Liver (tissue), 3 donors: ENCODE measurements at regions not wholly inside any gene's neighbourhood (a gene's known extent, or its start where the extent isn't known, plus 50 kb on each side); places are given as distances from the start of the nearest gene placed in this dataset.

Source experiments
- GABPA ChIP-seq, 2 donors: IDR thresholded peaks in 1 of 2; conservative IDR thresholded peaks in 1 of 2; 2 replicates each; pipeline ENCODE4 v1.6.1; 2016; ENCODE audit warnings: antibody characterized with exemption in 2 of 2, mild to moderate bottlenecking in 1 of 2, moderate library complexity in 1 of 2
- HNF4A ChIP-seq, 2 donors: conservative IDR thresholded peaks; 2 replicates each; pipeline ENCODE4 v1.6.1; 2016; ENCODE audit warnings: antibody characterized with exemption in 2 of 2, mild to moderate bottlenecking in 2 of 2
- HNF4G ChIP-seq: IDR thresholded peaks from 2 replicates; pipeline ENCODE4 v1.6.1; 2016; ENCODE audit warnings: antibody characterized with exemption
- MAX ChIP-seq: IDR thresholded peaks from 2 replicates; pipeline ENCODE4 v1.6.1; 2016; ENCODE audit warnings: antibody characterized with exemption
- RAD21 ChIP-seq, 2 donors: IDR thresholded peaks; 2 replicates each; pipeline ENCODE4 v1.6.1; 2016; ENCODE audit warnings: antibody characterized with exemption in 2 of 2, mild to moderate bottlenecking in 2 of 2
- SP1 ChIP-seq: IDR thresholded peaks from 2 replicates; pipeline ENCODE4 v1.6.1; 2018; ENCODE audit warnings: antibody characterized with exemption, mild to moderate bottlenecking
- TAF1 ChIP-seq: conservative IDR thresholded peaks from 2 replicates; pipeline ENCODE4 v1.6.1; 2016; ENCODE audit warnings: antibody characterized with exemption, mild to moderate bottlenecking
- YY1 ChIP-seq: IDR thresholded peaks from 2 replicates; pipeline ENCODE4 v1.6.1; 2016; ENCODE audit warnings: antibody characterized with exemption, mild to moderate bottlenecking
- TF ChIP-seq, protein P1 (sequence below): fragments of 150-350 bp; IDR thresholded peaks from 2 replicates; pipeline ENCODE4 v1.5.1; 2017; ENCODE audit warnings: improper control_type of control experiment, low read depth, low read length; ENCODE audit not compliant: missing input control
- TF ChIP-seq, protein P2 (sequence below): IDR thresholded peaks from 2 replicates; pipeline ENCODE4 v1.6.1; 2016; ENCODE audit warnings: antibody characterized with exemption, mild to moderate bottlenecking
- TF ChIP-seq, protein P3 (sequence below): IDR thresholded peaks from 2 replicates; pipeline ENCODE4 v1.6.1; 2016; ENCODE audit warnings: antibody characterized with exemption
- donor health status: healthy.
- donor health status: healthy.

DNA sequence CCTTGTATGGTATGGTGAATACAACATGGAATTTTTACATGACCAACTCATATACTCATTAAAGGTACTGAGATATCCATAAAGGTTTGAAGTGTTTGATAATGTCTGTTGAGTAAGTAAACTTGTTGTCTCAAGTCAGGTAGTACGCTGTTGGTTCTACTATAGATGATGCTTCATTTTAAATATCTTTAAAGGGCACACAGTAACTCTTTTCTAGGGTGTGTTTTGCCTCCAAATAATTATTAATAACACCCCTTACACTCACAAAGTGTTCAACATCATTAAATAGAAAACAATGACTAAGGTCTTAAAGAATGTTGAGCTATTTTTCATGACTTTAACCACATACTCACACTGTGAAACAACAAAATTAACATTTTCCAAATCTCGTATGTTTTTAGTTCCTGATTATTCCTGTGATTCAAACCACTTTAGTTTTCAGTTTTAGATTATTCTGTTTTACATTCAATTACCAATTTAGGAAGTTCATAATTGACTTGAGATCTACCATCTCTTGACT is 220.0 kb upstream of the NANOGP8 start:
- TF ChIP-seq, protein P1, sequence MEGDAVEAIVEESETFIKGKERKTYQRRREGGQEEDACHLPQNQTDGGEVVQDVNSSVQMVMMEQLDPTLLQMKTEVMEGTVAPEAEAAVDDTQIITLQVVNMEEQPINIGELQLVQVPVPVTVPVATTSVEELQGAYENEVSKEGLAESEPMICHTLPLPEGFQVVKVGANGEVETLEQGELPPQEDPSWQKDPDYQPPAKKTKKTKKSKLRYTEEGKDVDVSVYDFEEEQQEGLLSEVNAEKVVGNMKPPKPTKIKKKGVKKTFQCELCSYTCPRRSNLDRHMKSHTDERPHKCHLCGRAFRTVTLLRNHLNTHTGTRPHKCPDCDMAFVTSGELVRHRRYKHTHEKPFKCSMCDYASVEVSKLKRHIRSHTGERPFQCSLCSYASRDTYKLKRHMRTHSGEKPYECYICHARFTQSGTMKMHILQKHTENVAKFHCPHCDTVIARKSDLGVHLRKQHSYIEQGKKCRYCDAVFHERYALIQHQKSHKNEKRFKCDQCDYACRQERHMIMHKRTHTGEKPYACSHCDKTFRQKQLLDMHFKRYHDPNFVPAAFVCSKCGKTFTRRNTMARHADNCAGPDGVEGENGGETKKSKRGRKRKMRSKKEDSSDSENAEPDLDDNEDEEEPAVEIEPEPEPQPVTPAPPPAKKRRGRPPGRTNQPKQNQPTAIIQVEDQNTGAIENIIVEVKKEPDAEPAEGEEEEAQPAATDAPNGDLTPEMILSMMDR = no peak
- TF ChIP-seq YY1 (no peak), GABPA (IDR thresholded peaks at IDR 0.05 in 1 of 2, conservative IDR thresholded peaks at IDR 0.05 in 1 of 2) (no peak), SP1 (no peak), RAD21 (IDR thresholded peaks at IDR 0.05) (no peak), TAF1 (no peak), MAX (no peak), HNF4G (no peak), HNF4A (conservative IDR thresholded peaks at IDR 0.05) (no peak)
- TF ChIP-seq, protein P2, sequence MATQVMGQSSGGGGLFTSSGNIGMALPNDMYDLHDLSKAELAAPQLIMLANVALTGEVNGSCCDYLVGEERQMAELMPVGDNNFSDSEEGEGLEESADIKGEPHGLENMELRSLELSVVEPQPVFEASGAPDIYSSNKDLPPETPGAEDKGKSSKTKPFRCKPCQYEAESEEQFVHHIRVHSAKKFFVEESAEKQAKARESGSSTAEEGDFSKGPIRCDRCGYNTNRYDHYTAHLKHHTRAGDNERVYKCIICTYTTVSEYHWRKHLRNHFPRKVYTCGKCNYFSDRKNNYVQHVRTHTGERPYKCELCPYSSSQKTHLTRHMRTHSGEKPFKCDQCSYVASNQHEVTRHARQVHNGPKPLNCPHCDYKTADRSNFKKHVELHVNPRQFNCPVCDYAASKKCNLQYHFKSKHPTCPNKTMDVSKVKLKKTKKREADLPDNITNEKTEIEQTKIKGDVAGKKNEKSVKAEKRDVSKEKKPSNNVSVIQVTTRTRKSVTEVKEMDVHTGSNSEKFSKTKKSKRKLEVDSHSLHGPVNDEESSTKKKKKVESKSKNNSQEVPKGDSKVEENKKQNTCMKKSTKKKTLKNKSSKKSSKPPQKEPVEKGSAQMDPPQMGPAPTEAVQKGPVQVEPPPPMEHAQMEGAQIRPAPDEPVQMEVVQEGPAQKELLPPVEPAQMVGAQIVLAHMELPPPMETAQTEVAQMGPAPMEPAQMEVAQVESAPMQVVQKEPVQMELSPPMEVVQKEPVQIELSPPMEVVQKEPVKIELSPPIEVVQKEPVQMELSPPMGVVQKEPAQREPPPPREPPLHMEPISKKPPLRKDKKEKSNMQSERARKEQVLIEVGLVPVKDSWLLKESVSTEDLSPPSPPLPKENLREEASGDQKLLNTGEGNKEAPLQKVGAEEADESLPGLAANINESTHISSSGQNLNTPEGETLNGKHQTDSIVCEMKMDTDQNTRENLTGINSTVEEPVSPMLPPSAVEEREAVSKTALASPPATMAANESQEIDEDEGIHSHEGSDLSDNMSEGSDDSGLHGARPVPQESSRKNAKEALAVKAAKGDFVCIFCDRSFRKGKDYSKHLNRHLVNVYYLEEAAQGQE = no peak
- TF ChIP-seq, protein P3, sequence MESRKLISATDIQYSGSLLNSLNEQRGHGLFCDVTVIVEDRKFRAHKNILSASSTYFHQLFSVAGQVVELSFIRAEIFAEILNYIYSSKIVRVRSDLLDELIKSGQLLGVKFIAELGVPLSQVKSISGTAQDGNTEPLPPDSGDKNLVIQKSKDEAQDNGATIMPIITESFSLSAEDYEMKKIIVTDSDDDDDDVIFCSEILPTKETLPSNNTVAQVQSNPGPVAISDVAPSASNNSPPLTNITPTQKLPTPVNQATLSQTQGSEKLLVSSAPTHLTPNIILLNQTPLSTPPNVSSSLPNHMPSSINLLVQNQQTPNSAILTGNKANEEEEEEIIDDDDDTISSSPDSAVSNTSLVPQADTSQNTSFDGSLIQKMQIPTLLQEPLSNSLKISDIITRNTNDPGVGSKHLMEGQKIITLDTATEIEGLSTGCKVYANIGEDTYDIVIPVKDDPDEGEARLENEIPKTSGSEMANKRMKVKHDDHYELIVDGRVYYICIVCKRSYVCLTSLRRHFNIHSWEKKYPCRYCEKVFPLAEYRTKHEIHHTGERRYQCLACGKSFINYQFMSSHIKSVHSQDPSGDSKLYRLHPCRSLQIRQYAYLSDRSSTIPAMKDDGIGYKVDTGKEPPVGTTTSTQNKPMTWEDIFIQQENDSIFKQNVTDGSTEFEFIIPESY = no peak
